Body of pancreas (tissue), 4 donors: ENCODE measurements at regions not wholly inside any gene's neighbourhood (a gene's known extent, or its start where the extent isn't known, plus 50 kb on each side); places are given as distances from the start of the nearest gene placed in this dataset.
"Not testable (repeated sequence)": the region's sequence is repeated elsewhere in the genome, so short reads cannot be mapped to it uniquely, and the experiment has no call there.

ENCODE experiments used
- CTCF ChIP-seq, 7 experiments: fragments of 450-650 bp in 4 of 7; fragments of 200-600 bp in 3 of 7; sonication (generic) in 3 of 7; IDR thresholded peaks; one replicate each; pipeline ENCODE4 v1.5.1; 2016 to 2019; ENCODE audit warnings: antibody characterized with exemption in 7 of 7
- POLR2A ChIP-seq, 3 donors: fragments of 450-650 bp; IDR thresholded peaks; one replicate each; pipeline ENCODE4 v1.6.1; 2016; ENCODE audit warnings: antibody characterized with exemption in 3 of 3, mild to moderate bottlenecking in 2 of 3

- not testable (repeated sequence) for TF ChIP-seq CTCF, POLR2A (IDR thresholded peaks at IDR 0.05)
Measured at GRCh38 chrX:74183047-74183446, 120.9 kb upstream of the ZCCHC13 start.
